NB4 (cell line): ENCODE measurements at regions not wholly inside any gene's neighbourhood (a gene's known extent, or its start where the extent isn't known, plus 50 kb on each side); places are given as distances from the start of the nearest gene placed in this dataset.

Source experiments
- DNase-seq: peaks from one replicate; pipeline ENCODE4 v3.0.0; 2010; ENCODE audit warnings: low read depth
- H3K4me3 ChIP-seq: one replicate; pipeline ENCODE4 v1.5.1; 2011; ENCODE audit warnings: mild to moderate bottlenecking, low read depth, low read length, moderate library complexity
- MAX ChIP-seq: IDR thresholded peaks from 2 replicates; pipeline ENCODE4 v1.6.1; 2011; ENCODE audit warnings: low read depth, low read length
- MYC ChIP-seq: IDR thresholded peaks from 2 replicates; pipeline ENCODE4 v1.6.1; 2011; ENCODE audit warnings: low read depth, low read length
- POLR2A ChIP-seq: IDR thresholded peaks from 2 replicates; pipeline ENCODE4 v1.6.1; 2011; ENCODE audit warnings: mild to moderate bottlenecking; ENCODE audit not compliant: insufficient read length; ENCODE audit errors: extremely low read depth
- TF ChIP-seq, protein P1 (sequence below): IDR thresholded peaks from one replicate; pipeline ENCODE4 v1.5.1; 2012; ENCODE audit warnings: low read depth, low read length

DNA sequence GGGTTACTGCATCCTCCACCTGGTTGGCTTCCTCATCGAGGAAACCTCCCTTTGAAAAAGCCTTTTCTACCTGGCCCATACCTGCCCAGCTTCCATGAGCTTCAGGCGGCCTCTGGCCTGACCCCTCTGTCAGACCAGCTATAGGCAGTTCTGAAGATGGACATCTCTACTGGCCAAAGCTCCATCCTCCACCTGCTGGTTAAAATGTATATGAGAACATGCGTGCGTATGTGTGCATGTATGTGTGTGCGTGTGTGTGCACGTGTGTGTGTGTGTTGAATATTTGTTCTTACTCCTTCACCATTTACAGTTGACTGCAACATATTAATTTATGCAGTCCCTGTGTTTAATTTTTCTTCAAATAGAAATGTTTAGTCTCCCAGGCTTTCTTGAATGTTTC, 642.4 kb upstream of the RAB6C start:
- H3K4me3 ChIP-seq = no peak overlapping the region
- TF ChIP-seq, protein P1, sequence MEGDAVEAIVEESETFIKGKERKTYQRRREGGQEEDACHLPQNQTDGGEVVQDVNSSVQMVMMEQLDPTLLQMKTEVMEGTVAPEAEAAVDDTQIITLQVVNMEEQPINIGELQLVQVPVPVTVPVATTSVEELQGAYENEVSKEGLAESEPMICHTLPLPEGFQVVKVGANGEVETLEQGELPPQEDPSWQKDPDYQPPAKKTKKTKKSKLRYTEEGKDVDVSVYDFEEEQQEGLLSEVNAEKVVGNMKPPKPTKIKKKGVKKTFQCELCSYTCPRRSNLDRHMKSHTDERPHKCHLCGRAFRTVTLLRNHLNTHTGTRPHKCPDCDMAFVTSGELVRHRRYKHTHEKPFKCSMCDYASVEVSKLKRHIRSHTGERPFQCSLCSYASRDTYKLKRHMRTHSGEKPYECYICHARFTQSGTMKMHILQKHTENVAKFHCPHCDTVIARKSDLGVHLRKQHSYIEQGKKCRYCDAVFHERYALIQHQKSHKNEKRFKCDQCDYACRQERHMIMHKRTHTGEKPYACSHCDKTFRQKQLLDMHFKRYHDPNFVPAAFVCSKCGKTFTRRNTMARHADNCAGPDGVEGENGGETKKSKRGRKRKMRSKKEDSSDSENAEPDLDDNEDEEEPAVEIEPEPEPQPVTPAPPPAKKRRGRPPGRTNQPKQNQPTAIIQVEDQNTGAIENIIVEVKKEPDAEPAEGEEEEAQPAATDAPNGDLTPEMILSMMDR = no peak
- TF ChIP-seq POLR2A = no peak
- TF ChIP-seq MAX = no peak
- no peak for TF ChIP-seq MYC
- DNase-seq = no peak

- no peak for DNase-seq
- TF ChIP-seq POLR2A (no peak), MAX (no peak), MYC (no peak)
- TF ChIP-seq, protein P1 = no peak
- H3K4me3 ChIP-seq = no peak overlapping the region
Measured at GRCh38 chr2:129345540-129345939, 633.9 kb upstream of the RAB6C start.

DNA sequence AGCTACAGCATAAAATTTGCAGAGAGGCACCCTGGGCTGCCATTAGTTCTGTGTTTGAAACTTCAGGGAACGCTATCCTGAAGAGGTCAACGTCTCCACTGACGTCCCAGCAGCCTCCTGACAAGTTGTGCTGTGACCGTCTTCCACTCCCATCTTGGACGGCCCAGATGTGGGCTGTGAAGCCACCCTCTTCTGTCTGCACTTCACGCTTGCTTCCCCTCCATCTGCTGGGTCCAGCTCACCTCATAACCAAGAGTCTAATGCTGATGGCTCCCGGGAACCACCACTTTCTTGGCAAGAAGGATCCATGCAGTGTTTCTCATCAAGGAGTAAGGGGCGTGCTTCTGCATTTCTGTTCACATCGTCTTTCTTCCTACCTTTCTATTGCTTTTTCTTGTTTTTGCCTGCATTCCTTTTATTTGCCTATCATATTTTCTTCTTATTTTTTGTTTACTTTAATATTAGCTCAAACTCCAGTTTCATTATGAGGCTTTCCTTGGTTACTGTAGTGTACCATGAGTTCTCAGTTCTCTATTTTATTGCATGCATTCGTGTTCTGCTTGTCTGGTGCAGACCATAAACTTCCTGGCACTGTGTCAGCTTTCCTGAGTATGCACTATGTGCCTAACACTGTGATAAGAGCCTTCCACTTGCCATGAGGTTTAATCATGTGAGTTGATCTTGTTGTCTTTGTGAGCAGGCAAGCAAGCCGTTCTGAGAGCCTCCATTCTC, 631.8 kb upstream of the RAB6C start:
- no peak overlapping the region for H3K4me3 ChIP-seq
- TF ChIP-seq MAX = no peak
- no peak for TF ChIP-seq MYC
- TF ChIP-seq POLR2A = no peak
- TF ChIP-seq, protein P1 = no peak
- no peak for DNase-seq

- no peak for DNase-seq
- TF ChIP-seq POLR2A (no peak), MYC (no peak)
Measured at GRCh38 chr2:129354631-129355030, 624.8 kb upstream of the RAB6C start.

DNA sequence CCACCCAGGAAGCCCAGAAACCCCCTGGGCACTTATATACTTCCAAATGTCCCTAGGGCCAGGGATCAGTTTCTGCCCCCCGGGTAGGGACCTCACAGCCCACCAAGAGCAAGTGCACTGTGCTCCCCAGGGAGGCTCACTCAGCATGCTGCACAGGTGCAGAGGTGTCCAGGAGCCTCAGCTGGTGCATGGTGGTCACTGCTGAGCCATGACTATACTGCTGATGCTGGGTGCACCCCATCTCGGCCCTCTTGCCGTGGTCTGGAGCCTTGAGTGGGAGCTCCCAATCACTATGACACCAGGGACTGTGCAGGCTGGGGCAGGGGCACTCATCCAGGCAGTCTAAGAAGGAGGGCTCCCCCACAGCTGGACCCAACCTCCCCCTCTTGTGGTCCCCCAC, 617.8 kb upstream of the RAB6C start:
- H3K4me3 ChIP-seq = no peak overlapping the region
- no peak for TF ChIP-seq MYC
- TF ChIP-seq, protein P1 = no peak
- TF ChIP-seq MAX = no peak
- TF ChIP-seq POLR2A = no peak
- DNase-seq = no peak

More at GRCh38 chr2:129354631-129355030, 624.8 kb upstream of the RAB6C start:
- H3K4me3 ChIP-seq = no peak overlapping the region

DNA sequence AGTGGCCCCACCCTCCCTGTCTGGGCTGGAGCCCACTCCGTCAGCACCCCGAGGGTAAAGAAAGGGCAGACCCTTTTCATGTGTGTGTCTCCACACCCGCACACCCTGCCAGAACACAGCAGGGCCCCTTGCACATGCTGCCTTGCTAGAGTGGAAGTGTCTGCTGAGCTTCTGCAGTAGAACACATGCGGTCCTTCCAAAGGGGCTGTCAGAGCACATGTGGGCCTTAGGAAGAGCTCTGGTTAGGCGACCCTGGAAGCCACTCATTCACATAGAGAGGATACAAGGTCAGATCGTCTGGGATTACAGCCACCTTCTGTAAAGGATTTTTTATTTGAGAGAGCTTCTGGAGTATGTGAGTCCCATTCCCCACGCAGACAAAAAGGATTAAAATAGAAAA, 613.2 kb upstream of the RAB6C start:
- TF ChIP-seq POLR2A = no peak
- no peak for TF ChIP-seq MAX
- TF ChIP-seq, protein P1 = no peak
- no peak for TF ChIP-seq MYC
- no peak for DNase-seq
- H3K4me3 ChIP-seq = no peak overlapping the region
